CD14-positive monocyte (primary cell): ENCODE measurements at regions not wholly inside any gene's neighbourhood (a gene's known extent, or its start where the extent isn't known, plus 50 kb on each side); places are given as distances from the start of the nearest gene placed in this dataset.
"Not testable (repeated sequence)": the region's sequence is repeated elsewhere in the genome, so short reads cannot be mapped to it uniquely, and the experiment has no call there.

Source experiments
- DNase-seq, 3 donors: peaks; one replicate each; pipeline ENCODE4 v3.0.0-alpha.2; 2011 to 2022
- H2AFZ ChIP-seq: 2 replicates; pipeline ENCODE4 v1.6.0; 2012; ENCODE audit warnings: mild to moderate bottlenecking, low read depth, low read length, inconsistent platforms; ENCODE audit not compliant: insufficient read depth, poor library complexity, severe bottlenecking
- H3K27ac ChIP-seq, 2 donors: 1 replicate in 1 of 2; 2 replicates in 1 of 2; pipeline ENCODE4 v1.5.1; 2012 to 2013; ENCODE audit warnings: low read length in 2 of 2, control low read depth in 1 of 2, inconsistent platforms in 1 of 2, low read depth in 1 of 2, mild to moderate bottlenecking in 1 of 2
- H3K27me3 ChIP-seq, 2 donors: one replicate each; pipeline versions ENCODE4 v1.6.0 to v1.6.1; 2011 to 2013; ENCODE audit warnings: low read length in 2 of 2; ENCODE audit not compliant: control insufficient read depth in 2 of 2, insufficient read depth in 2 of 2
- H3K36me3 ChIP-seq, 2 donors: replicated peaks in 1 of 2; 1 replicate in 1 of 2; 2 replicates in 1 of 2; pipeline versions ENCODE4 v1.5.1 to v1.6.1; 2012 to 2013; ENCODE audit warnings: low read length in 2 of 2, control low read depth in 1 of 2, inconsistent platforms in 1 of 2, mild to moderate bottlenecking in 1 of 2; ENCODE audit not compliant: insufficient read depth in 2 of 2, control insufficient read depth in 1 of 2
- H3K4me1 ChIP-seq, 2 donors: 1 replicate in 1 of 2; 2 replicates in 1 of 2; pipeline versions ENCODE4 v1.5.1 to v1.6.1; 2012 to 2013; ENCODE audit warnings: low read length in 2 of 2, control low read depth in 1 of 2, inconsistent platforms in 1 of 2, mild to moderate bottlenecking in 1 of 2, moderate library complexity in 1 of 2; ENCODE audit not compliant: insufficient read depth in 2 of 2, control insufficient read depth in 1 of 2
- H3K4me2 ChIP-seq: replicated peaks from 2 replicates; pipeline ENCODE3; 2012; ENCODE audit warnings: low read length, moderate library complexity, mild to moderate bottlenecking; ENCODE audit not compliant: poor library complexity, severe bottlenecking; ENCODE audit errors: extremely low read depth
- H3K4me3 ChIP-seq, 3 experiments: fragments of 200-600 bp in 1 of 3; sonication (generic) in 1 of 3; replicated peaks in 1 of 3; 1 replicate in 2 of 3; 2 replicates in 1 of 3; pipeline ENCODE4 v1.5.1; 2011 to 2013; ENCODE audit warnings: low read length in 3 of 3, mild to moderate bottlenecking in 3 of 3, control low read depth in 2 of 3, low read depth in 2 of 3, inconsistent platforms in 1 of 3, moderate library complexity in 1 of 3
- H3K79me2 ChIP-seq: 2 replicates; pipeline ENCODE4 v1.6.0; 2012; ENCODE audit warnings: mild to moderate bottlenecking, control low read depth, inconsistent platforms, low read length, moderate library complexity; ENCODE audit not compliant: insufficient read depth
- H3K9ac ChIP-seq: 2 replicates; pipeline ENCODE4 v1.6.0; 2017; ENCODE audit warnings: low read length, mild to moderate bottlenecking; ENCODE audit not compliant: insufficient read depth, poor library complexity, severe bottlenecking
- H3K9me3 ChIP-seq, 2 donors: replicated peaks in 1 of 2; 1 replicate in 1 of 2; 2 replicates in 1 of 2; pipeline versions ENCODE4 v1.5.1 to v1.6.1; 2012 to 2013; ENCODE audit warnings: low read length in 2 of 2, control low read depth in 1 of 2; ENCODE audit not compliant: control insufficient read depth in 1 of 2, insufficient read depth in 1 of 2
- H4K20me1 ChIP-seq: 2 replicates; pipeline ENCODE4 v1.6.0; 2012; ENCODE audit warnings: mild to moderate bottlenecking, low read length, control low read depth, moderate library complexity; ENCODE audit not compliant: insufficient read depth
- H3K27ac Mint-ChIP-seq, 7 donors: one replicate each; pipeline ENCODE4 v1.8.0; 2020; ENCODE audit warnings: mild to moderate bottlenecking in 7 of 7, mixed read lengths in 7 of 7, moderate library complexity in 6 of 7, inconsistent platforms in 2 of 7
- H3K27me3 Mint-ChIP-seq, 3 donors: one replicate each; pipeline ENCODE4 v1.8.0; 2021 to 2022; ENCODE audit warnings: low read depth in 3 of 3, mild to moderate bottlenecking in 3 of 3, mixed read lengths in 3 of 3, moderate library complexity in 3 of 3, inconsistent platforms in 1 of 3
- H3K36me3 Mint-ChIP-seq, 2 donors: one replicate each; pipeline ENCODE4 v1.8.0; 2020; ENCODE audit warnings: mixed read lengths in 2 of 2, inconsistent platforms in 1 of 2, mild to moderate bottlenecking in 1 of 2
- H3K4me1 Mint-ChIP-seq: one replicate; pipeline ENCODE4 v1.8.0; 2020; ENCODE audit warnings: mild to moderate bottlenecking, mixed read lengths
- H3K4me3 Mint-ChIP-seq, 2 donors: one replicate each; pipeline ENCODE4 v1.8.0; 2020; ENCODE audit warnings: mild to moderate bottlenecking in 2 of 2, mixed read lengths in 2 of 2, moderate library complexity in 1 of 2
- H3K9me3 Mint-ChIP-seq, 7 donors: one replicate each; pipeline ENCODE4 v1.8.0; 2020 to 2022; ENCODE audit warnings: mixed read lengths in 7 of 7, mild to moderate bottlenecking in 6 of 7, moderate library complexity in 6 of 7, inconsistent platforms in 2 of 7
- CTCF ChIP-seq: fragments of 200-600 bp; IDR thresholded peaks from one replicate; pipeline ENCODE4 v1.8.0; 2022; ENCODE audit warnings: antibody characterized with exemption, mild to moderate bottlenecking
- WGBS: methylation state at CpG from one replicate; pipeline ENCODE4 v1.1.5; 2013; ENCODE audit warnings: missing lambda C conversion rate; ENCODE audit not compliant: insufficient coverage; 5-methylcytosine and 5-hydroxymethylcytosine counted together
- intact Hi-C, 2 donors: fragments of 100-400 bp; cut with micrococcal nuclease; formaldehyde crosslinking; loops; one replicate each; pipeline versions ENCODE4 v1.15.0 to v1.15.1; 2023

- no peaks in the 10 kb centered on the region for H4K20me1 ChIP-seq
- no peak overlapping the region for H3K27ac Mint-ChIP-seq
- no peaks in the 10 kb centered on the region for H3K4me1 Mint-ChIP-seq
- H3K27me3 ChIP-seq, result no peaks in the 10 kb centered on the region
- no peaks in the 10 kb centered on the region for H3K79me2 ChIP-seq
- intact Hi-C loops, result no loop called here
- no peak overlapping the region for H3K4me2 ChIP-seq
- H2AFZ ChIP-seq, result no peak overlapping the region
- no peaks in the 10 kb centered on the region for H3K36me3 Mint-ChIP-seq
- no peak overlapping the region for H3K4me3 ChIP-seq
- H3K4me3 Mint-ChIP-seq, result no peak overlapping the region
- no peaks in the 10 kb centered on the region for H3K9me3 ChIP-seq
- H3K27me3 Mint-ChIP-seq, result peaks cover 0 to 2% (median 0%) of the 10 kb centered on the region in 3 donors
- no peak overlapping the region for H3K27ac ChIP-seq
- TF ChIP-seq CTCF, result no peak
- no peak for DNase-seq
- H3K9ac ChIP-seq, result no peak overlapping the region
- H3K36me3 ChIP-seq, result no peaks in the 10 kb centered on the region
- peaks cover 0 to 19% (median 4%) of the 10 kb centered on the region in 7 donors for H3K9me3 Mint-ChIP-seq
- no peaks in the 10 kb centered on the region for H3K4me1 ChIP-seq
Observed at GRCh38 chr9:71263451-71263850, 142.0 kb upstream of the TRPM3 start.

DNA sequence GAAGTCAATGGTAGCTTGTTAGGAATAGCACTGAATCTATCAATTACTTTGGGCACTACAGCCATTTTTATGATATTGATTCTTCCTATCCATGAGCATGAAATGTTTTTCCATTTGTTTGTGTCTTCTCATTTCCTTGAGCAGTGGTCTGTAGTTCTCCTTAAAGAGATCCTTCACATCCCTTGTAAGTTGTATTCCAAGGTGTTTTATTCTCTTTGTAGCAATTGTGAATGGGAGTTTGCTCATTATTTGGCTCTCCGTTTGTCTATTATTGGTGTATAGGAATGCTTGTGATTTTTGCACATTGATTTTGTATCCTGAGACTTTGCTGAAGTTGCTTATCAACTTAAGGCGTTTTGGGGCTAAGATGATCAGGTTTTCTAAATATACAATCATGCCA is 139.0 kb upstream of the TRPM3 start:
- H3K36me3 ChIP-seq, H3K4me3 ChIP-seq, H2AFZ ChIP-seq, H3K27ac ChIP-seq, H3K36me3 Mint-ChIP-seq, DNase-seq, H3K4me3 Mint-ChIP-seq, H3K27me3 ChIP-seq, H3K79me2 ChIP-seq, H4K20me1 ChIP-seq, H3K4me1 ChIP-seq, H3K9ac ChIP-seq, H3K27me3 Mint-ChIP-seq, H3K27ac Mint-ChIP-seq, intact Hi-C loops, H3K4me1 Mint-ChIP-seq, H3K9me3 ChIP-seq, H3K4me2 ChIP-seq: not testable (repeated sequence)
- H3K9me3 Mint-ChIP-seq, result peaks cover 0 to 19% (median 4%) of the 10 kb centered on the region in 7 donors
- no CpG with 5 or more reads among the region's 2 CpGs for WGBS
